GM12864 (cell line): ENCODE measurements at regions not wholly inside any gene's neighbourhood (a gene's known extent, or its start where the extent isn't known, plus 50 kb on each side); places are given as distances from the start of the nearest gene placed in this dataset.

ENCODE experiments used
- DNase-seq: peaks from one replicate; pipeline ENCODE4 v3.0.0-alpha.2; 2011; ENCODE audit warnings: low read depth
- H3K4me3 ChIP-seq: 2 replicates; pipeline ENCODE4 v1.5.1; 2011; ENCODE audit warnings: mild to moderate bottlenecking, low read depth, low read length, control low read depth
- CTCF ChIP-seq: IDR thresholded peaks from 2 replicates; pipeline ENCODE4 v1.5.1; 2011; ENCODE audit warnings: low read depth, mild to moderate bottlenecking, moderate library complexity, low read length, control low read depth, inconsistent platforms; ENCODE audit errors: missing control alignments

GRCh38 chr15:97177151-97177577 lies 783.3 kb upstream of the ARRDC4 start:
- DNase-seq = no peak
- TF ChIP-seq CTCF = no peak
- no peak overlapping the region for H3K4me3 ChIP-seq

GRCh38 chr15:97182581-97182980 lies 777.9 kb upstream of the ARRDC4 start:
- TF ChIP-seq CTCF = no peak
- no peak overlapping the region for H3K4me3 ChIP-seq
- no peak for DNase-seq

- no peak overlapping the region for H3K4me3 ChIP-seq
- TF ChIP-seq CTCF = no peak
- no peak for DNase-seq
These were observed 771.2 kb upstream of the ARRDC4 start for GRCh38 chr15:97189162-97189780.

GRCh38 chr15:97194750-97195149 lies 765.8 kb upstream of the ARRDC4 start:
- no peak overlapping the region for H3K4me3 ChIP-seq
- no peak for DNase-seq
- TF ChIP-seq CTCF = no peak

GRCh38 chr15:97196048-97197014 lies 764.2 kb upstream of the ARRDC4 start:
- H3K4me3 ChIP-seq = no peak overlapping the region
- DNase-seq = no peak
- no peak for TF ChIP-seq CTCF

GRCh38 chr15:97199393-97200051 lies 761.0 kb upstream of the ARRDC4 start:
- DNase-seq = no peak
- no peak for TF ChIP-seq CTCF
- H3K4me3 ChIP-seq = no peak overlapping the region
